HCT116 (cell line): ENCODE measurements at regions not wholly inside any gene's neighbourhood (a gene's known extent, or its start where the extent isn't known, plus 50 kb on each side); places are given as distances from the start of the nearest gene placed in this dataset.

Source experiments
- ATAC-seq: fragments of 200-7000 bp; cut with Tn5 transposase; 2 replicates; pipeline ENCODE4 v1.9.1; 2020; ENCODE audit warnings: mild to moderate bottlenecking, moderate library complexity
- BruUV-seq: library from RNA; stranded (reverse); fragments of 400-500 nt; replicated peaks from 2 replicates; lab custom pipeline; 2021; lab: Mats Ljungman, UMichigan
- CTCF ChIA-PET: fragments of 300-600 bp; sonication (Branson Sonifier 250); formaldehyde crosslinking; loops from one replicate; lab custom pipeline; 2021; ENCODE audit warnings: antibody characterized with exemption; lab: Charles Lee
- POLR2A ChIA-PET: fragments of 300-600, 350-600 bp; sonication (Branson Sonifier 250); formaldehyde crosslinking; loops from one replicate; lab custom pipeline; 2021; ENCODE audit warnings: antibody characterized with exemption; lab: Charles Lee
- RAD21 ChIA-PET, 2 experiments: fragments of 300-600 bp; sonication (Branson Sonifier 250); formaldehyde crosslinking; loops; one replicate each; lab custom pipeline; 2023; ENCODE audit warnings: low total read pairs in 2 of 2; ENCODE audit not compliant: uncharacterized antibody in 2 of 2, unreplicated experiment in 2 of 2, low non-redundant PET in 1 of 2; lab: Charles Lee
- DNase-seq: peaks from one replicate; pipeline ENCODE4 v3.0.0-alpha.2; 2010; ENCODE audit warnings: low read depth, low spot score
- H2AFZ ChIP-seq: fragments of 200-600 bp; shearing (Covaris generic), sonication (generic); 2 replicates; pipeline ENCODE4 v1.6.1; 2017; ENCODE audit warnings: low read depth, mixed run types, mixed read lengths, antibody characterized with exemption, low read length; ENCODE audit not compliant: poor library complexity, severe bottlenecking
- H3K27ac ChIP-seq: 2 replicates; pipeline ENCODE4 v1.5.1; 2012; ENCODE audit warnings: low read depth, low read length
- H3K27me3 ChIP-seq: fragments of 200-600 bp; sonication (generic); 2 replicates; pipeline ENCODE4 v1.6.1; 2016; ENCODE audit warnings: mixed run types, low read length, mixed read lengths; ENCODE audit not compliant: insufficient read depth
- H3K36me3 ChIP-seq, 2 experiments: fragments of 200-500 bp in 1 of 2; fragments of 200-600 bp in 1 of 2; sonication (Bioruptor generic) in 1 of 2; sonication (generic) in 1 of 2; 2 replicates each; pipeline versions ENCODE4 v1.5.1 to v1.6.1; 2014 to 2016; ENCODE audit warnings: low read length in 2 of 2, inconsistent platforms in 1 of 2, mixed read lengths in 1 of 2, mixed run types in 1 of 2; ENCODE audit not compliant: insufficient read depth in 2 of 2, control insufficient read depth in 1 of 2
- H3K4me1 ChIP-seq, 2 experiments: fragments of 200-600 bp in 1 of 2; sonication (generic) in 1 of 2; 2 replicates each; pipeline versions ENCODE4 v1.5.1 to v1.6.1; 2012 to 2017; ENCODE audit warnings: low read length in 2 of 2, inconsistent platforms in 1 of 2, mild to moderate bottlenecking in 1 of 2, mixed read lengths in 1 of 2, mixed run types in 1 of 2, moderate library complexity in 1 of 2; ENCODE audit not compliant: insufficient read depth in 2 of 2, control insufficient read depth in 1 of 2
- H3K4me2 ChIP-seq: fragments of 200-600 bp; sonication (generic); 2 replicates; pipeline ENCODE4 v1.6.1; 2017; ENCODE audit warnings: mixed run types, low read length, mixed read lengths
- H3K4me3 ChIP-seq, 2 experiments: fragments of 200-600 bp in 1 of 2; sonication (generic) in 1 of 2; replicated peaks in 1 of 2; 2 replicates each; pipeline ENCODE4 v1.5.1; 2011 to 2016; ENCODE audit warnings: low read length in 2 of 2, control low read depth in 1 of 2, low read depth in 1 of 2, mild to moderate bottlenecking in 1 of 2, mixed read lengths in 1 of 2, mixed run types in 1 of 2
- H3K79me2 ChIP-seq: fragments of 200-600 bp; sonication (generic); 2 replicates; pipeline ENCODE4 v1.6.1; 2017; ENCODE audit warnings: mild to moderate bottlenecking, mixed run types, low read length, moderate library complexity, mixed read lengths; ENCODE audit not compliant: insufficient read depth
- H3K9ac ChIP-seq: fragments of 200-600 bp; sonication (generic); 2 replicates; pipeline ENCODE4 v1.6.1; 2016; ENCODE audit warnings: low read length, mixed read lengths
- H3K9me2 ChIP-seq: fragments of 200-600 bp; sonication (generic), shearing (Covaris generic); 2 replicates; pipeline ENCODE4 v1.6.1; 2017; ENCODE audit warnings: mixed run types, mild to moderate bottlenecking, moderate library complexity; ENCODE audit not compliant: insufficient read depth
- H3K9me3 ChIP-seq, 2 experiments: fragments of 200-500 bp in 1 of 2; fragments of 200-600 bp in 1 of 2; sonication (Bioruptor generic) in 1 of 2; sonication (generic) in 1 of 2; 2 replicates each; pipeline ENCODE4 v1.6.1; 2014 to 2017; ENCODE audit warnings: low read length in 2 of 2, mixed read lengths in 2 of 2, inconsistent platforms in 1 of 2, low read depth in 1 of 2, mild to moderate bottlenecking in 1 of 2, mixed run types in 1 of 2, moderate library complexity in 1 of 2; ENCODE audit not compliant: control insufficient read depth in 1 of 2, insufficient read depth in 1 of 2
- H4K20me1 ChIP-seq: fragments of 200-600 bp; sonication (generic), shearing (Covaris generic); 2 replicates; pipeline ENCODE4 v1.6.1; 2017; ENCODE audit warnings: mixed run types, mild to moderate bottlenecking, moderate library complexity; ENCODE audit not compliant: insufficient read depth
- EZH2 ChIP-seq: fragments of 200-600 bp; sonication (generic); IDR thresholded peaks from 2 replicates; pipeline ENCODE4 v1.6.1; 2017; ENCODE audit warnings: antibody characterized with exemption, mixed run types
- SP1 ChIP-seq: IDR thresholded peaks from 2 replicates; pipeline ENCODE4 v1.6.1; 2012; ENCODE audit warnings: low read depth
- YY1 ChIP-seq: IDR thresholded peaks from 2 replicates; pipeline ENCODE4 v1.6.1; 2011; ENCODE audit warnings: low read length, low read depth, moderate library complexity, mild to moderate bottlenecking; ENCODE audit not compliant: insufficient replicate concordance; ENCODE audit errors: extremely low read depth
- ZFX ChIP-seq: fragments of 450-650 bp; IDR thresholded peaks from 2 replicates; pipeline ENCODE4 v1.6.1; 2017
- ZNF274 ChIP-seq: fragments of 200-500 bp; sonication (Bioruptor generic); IDR thresholded peaks from 2 replicates; pipeline ENCODE4 v1.6.1; 2014; ENCODE audit warnings: mild to moderate bottlenecking, low read depth, low read length, inconsistent platforms
- intact Hi-C: fragments of 100-400 bp; cut with micrococcal nuclease; formaldehyde crosslinking; loops from 2 replicates; pipeline ENCODE4 v1.10.0; 2022
- TF ChIP-seq, protein P1 (sequence below), 3 experiments: fragments of 200-600 bp in 1 of 3; sonication (generic) in 1 of 3; IDR thresholded peaks in 2 of 3; conservative IDR thresholded peaks in 1 of 3; 2 replicates each; pipeline ENCODE4 v1.5.1; 2012 to 2017; ENCODE audit warnings: low read depth in 2 of 3, low read length in 2 of 3, antibody characterized with exemption in 1 of 3, borderline replicate concordance in 1 of 3, control low read depth in 1 of 3, mild to moderate bottlenecking in 1 of 3, mixed read lengths in 1 of 3, mixed run types in 1 of 3, moderate library complexity in 1 of 3; ENCODE audit not compliant: insufficient read depth in 1 of 3
- TF ChIP-seq, protein P2 (sequence below): IDR thresholded peaks from 2 replicates; pipeline ENCODE4 v1.6.1; 2012
- TF ChIP-seq, protein P3 (sequence below): IDR thresholded peaks from 2 replicates; pipeline ENCODE4 v1.6.1; 2011; ENCODE audit warnings: mild to moderate bottlenecking, low read length, moderate library complexity; ENCODE audit not compliant: insufficient replicate concordance; ENCODE audit errors: extremely low read depth

DNA sequence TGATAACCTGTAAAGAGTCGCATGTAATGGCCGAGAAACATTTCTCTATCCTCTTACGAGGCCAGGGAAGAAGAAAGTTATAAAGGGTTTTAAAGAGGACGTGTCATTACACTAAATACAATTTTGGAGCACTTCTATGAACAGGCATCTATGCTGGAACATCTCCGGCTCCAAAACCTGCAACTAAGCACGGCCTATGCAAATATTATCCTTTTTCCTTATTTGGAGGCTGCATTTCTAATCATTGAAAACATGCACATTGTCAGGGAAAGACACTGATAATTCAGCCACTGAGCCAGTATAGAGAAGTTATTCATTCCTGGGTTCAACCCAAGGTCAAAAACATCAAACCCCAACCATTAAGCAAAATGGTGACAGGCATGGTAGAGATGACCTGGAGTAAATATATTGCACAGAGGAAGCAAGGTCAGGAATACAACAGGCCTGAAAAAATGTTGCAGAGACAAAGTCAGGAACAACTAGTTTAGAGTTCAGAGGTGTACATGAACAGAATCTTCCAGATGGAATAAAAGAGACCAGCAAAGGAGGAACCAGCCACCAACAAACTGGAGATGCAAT lies 674.1 kb downstream of the NR2F1-AS1 start:
- H3K9ac ChIP-seq = no peak overlapping the region
- no peaks in the 10 kb centered on the region for H3K79me2 ChIP-seq
- H3K4me2 ChIP-seq = no peak overlapping the region
- no peaks in the 10 kb centered on the region for H3K9me3 ChIP-seq
- TF ChIP-seq, protein P1, sequence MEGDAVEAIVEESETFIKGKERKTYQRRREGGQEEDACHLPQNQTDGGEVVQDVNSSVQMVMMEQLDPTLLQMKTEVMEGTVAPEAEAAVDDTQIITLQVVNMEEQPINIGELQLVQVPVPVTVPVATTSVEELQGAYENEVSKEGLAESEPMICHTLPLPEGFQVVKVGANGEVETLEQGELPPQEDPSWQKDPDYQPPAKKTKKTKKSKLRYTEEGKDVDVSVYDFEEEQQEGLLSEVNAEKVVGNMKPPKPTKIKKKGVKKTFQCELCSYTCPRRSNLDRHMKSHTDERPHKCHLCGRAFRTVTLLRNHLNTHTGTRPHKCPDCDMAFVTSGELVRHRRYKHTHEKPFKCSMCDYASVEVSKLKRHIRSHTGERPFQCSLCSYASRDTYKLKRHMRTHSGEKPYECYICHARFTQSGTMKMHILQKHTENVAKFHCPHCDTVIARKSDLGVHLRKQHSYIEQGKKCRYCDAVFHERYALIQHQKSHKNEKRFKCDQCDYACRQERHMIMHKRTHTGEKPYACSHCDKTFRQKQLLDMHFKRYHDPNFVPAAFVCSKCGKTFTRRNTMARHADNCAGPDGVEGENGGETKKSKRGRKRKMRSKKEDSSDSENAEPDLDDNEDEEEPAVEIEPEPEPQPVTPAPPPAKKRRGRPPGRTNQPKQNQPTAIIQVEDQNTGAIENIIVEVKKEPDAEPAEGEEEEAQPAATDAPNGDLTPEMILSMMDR (IDR thresholded peaks at IDR 0.05 in 2 of 3, conservative IDR thresholded peaks at IDR 0.05 in 1 of 3; ENCODE audit: borderline replicate concordance in 1 of 3, insufficient read depth in 1 of 3, low read depth in 2 of 3, low read length in 2 of 3) = no peak
- TF ChIP-seq YY1 (no peak), ZNF274 (no peak), SP1 (no peak), EZH2 (no peak), ZFX (no peak)
- TF ChIP-seq, protein P2, sequence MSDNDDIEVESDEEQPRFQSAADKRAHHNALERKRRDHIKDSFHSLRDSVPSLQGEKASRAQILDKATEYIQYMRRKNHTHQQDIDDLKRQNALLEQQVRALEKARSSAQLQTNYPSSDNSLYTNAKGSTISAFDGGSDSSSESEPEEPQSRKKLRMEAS = no peak
- TF ChIP-seq, protein P3, sequence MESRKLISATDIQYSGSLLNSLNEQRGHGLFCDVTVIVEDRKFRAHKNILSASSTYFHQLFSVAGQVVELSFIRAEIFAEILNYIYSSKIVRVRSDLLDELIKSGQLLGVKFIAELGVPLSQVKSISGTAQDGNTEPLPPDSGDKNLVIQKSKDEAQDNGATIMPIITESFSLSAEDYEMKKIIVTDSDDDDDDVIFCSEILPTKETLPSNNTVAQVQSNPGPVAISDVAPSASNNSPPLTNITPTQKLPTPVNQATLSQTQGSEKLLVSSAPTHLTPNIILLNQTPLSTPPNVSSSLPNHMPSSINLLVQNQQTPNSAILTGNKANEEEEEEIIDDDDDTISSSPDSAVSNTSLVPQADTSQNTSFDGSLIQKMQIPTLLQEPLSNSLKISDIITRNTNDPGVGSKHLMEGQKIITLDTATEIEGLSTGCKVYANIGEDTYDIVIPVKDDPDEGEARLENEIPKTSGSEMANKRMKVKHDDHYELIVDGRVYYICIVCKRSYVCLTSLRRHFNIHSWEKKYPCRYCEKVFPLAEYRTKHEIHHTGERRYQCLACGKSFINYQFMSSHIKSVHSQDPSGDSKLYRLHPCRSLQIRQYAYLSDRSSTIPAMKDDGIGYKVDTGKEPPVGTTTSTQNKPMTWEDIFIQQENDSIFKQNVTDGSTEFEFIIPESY = no peak
- TF ChIP-seq, all 23 proteins: peak for 0
- no TSS peak for BruUV-seq
- RAD21 ChIA-PET = no interaction called here
- Histone ChIP-seq H3K27me3 (no peaks in the 10 kb centered on the region), H3K27ac (peak overlapping the region; percentile 68), H3K4me3 (no peak overlapping the region), H4K20me1 (no peaks in the 10 kb centered on the region), H3K9me2 (no peaks in the 10 kb centered on the region; the same call in 1 of the 2 replicates), H2AFZ (peak overlapping the region; percentile 41), H3K4me1 (peaks cover 26 to 36% of the 10 kb centered on the region in 2 experiments), H3K36me3 (no peaks in the 10 kb centered on the region)
- intact Hi-C loops = loop anchor here (5.0 to 10.0 kb wide), 3 partner anchors 345 to 778 kb away; partner anchors contain the start of genes NR2F1 and NR2F1-AS1
- CTCF ChIA-PET = no interaction called here
- POLR2A ChIA-PET = no interaction called here
- ATAC-seq (no peak), DNase-seq (no peak)
